ENCODE measurements at regions not wholly inside any gene's neighbourhood (a gene's known extent, or its start where the extent isn't known, plus 50 kb on each side); places are given as distances from the start of the nearest gene placed in this dataset.

DNA sequence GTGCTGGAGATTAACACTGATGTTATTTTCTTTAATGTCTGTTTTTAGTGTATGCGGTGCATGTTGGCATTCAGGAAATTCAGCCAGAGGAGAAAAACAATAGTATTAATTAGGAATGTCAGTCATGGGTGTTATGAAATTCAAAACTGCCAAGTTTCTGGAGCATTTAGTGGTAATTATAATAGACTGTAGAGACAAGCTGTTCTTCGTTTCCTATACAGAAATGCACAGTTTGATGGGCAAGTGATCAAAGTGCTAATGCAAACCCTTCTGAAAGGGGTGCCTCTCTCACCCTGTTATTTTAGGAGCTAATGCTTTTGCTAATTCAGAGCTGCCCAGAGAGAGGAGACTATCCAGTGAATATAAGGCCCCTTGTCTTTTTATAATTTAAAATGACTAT, 573.8 kb upstream of the EEF2KMT start:
- DNase-seq, result no peak

GRCh38 chr16:5670198-5670597, 572.6 kb upstream of the EEF2KMT start:
- no peak for DNase-seq

- no peak for DNase-seq
Observed at GRCh38 chr16:5668553-5668952, 571.0 kb upstream of the EEF2KMT start.

DNA sequence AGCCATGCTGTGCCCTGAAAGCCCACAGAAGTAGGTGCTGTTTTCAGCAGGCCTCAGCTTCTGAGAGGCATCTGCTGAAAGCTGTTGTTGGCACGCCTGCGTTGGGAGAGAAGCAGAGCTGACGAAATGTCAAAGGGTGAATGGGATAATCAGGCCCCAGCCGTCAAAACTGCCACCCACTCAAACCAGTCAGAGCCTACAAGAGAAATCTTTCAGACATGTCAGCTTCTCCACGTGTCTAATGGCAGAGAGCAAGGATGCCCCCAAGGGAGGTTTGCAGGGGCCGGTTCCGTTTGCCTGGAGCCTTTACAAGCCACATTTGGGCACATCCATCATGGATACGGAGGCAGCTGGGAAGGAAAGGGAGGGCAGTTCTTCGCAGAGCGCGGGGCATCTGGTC, 568.2 kb upstream of the EEF2KMT start:
- DNase-seq, result no peak

DNA sequence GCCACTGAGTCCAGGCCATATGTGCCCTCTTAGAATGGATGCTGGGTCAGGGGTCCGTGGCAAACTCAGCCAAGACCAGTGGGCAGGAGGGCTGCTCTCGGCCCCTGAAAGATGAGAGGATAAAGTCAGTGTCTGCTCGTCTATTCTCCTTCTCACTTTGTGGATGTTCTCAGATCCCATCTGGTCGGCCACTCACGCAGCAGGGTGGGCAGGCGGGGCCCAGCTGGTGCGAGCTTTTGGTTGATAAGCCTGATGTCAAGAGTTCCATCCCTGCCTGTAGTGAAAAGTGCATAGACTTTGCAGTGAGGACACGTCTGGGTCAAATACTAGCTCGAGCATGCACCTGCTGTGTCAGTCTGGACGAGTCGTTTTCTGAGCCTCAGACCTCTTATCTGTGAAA, 556.2 kb upstream of the EEF2KMT start:
- DNase-seq, result no peak

- DNase-seq, result no peak
Observed at GRCh38 chr16:5653041-5653440, 555.4 kb upstream of the EEF2KMT start.

DNA sequence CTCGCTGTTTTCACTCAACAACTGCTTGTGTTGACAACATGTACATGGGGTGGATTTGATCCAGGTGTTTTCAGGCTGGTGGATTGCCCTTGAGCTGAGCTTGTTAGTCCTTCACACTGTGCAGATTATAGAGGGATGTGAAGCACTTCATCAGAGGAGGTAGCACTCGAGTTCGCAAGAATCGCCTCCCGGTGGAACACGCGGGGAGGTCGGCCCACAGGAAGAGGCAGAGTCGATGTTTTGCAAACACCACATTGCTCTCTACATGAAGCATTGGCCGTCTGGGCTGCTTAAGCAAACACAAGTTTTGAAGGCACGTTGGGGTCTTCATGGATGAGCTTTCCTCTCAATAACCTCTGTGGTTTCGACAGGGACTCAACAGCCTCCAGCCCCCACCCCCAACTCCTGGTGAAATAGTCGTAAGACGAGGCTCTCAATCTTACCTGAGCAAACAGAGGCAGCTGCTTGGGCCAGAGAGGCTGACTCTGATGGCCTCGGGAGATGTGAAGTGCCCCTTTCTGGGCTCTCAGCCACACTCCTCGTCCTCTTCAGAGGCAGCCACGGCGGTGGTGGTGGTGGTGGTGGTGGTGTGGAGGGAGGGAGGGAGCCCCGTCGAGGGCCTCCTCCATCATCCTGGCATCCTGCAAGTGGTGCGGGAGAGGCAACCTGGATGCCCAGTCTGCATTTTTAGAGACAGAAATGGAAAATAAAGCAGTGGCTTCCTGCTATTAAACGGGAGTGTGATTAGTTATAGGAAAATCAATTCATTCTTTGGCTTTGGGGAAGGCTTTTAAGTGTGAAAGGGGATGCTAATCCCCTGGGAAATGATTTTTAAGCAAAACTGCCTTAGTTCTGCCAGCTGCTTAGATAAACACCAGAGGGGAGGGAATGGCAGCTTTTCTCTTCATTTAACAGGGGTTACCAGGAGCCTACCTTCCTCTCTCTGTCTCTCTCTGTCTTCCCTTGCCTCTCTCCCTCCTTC, 552.5 kb upstream of the EEF2KMT start:
- DNase-seq, result no peak

- DNase-seq, result no peak
Observed at GRCh38 chr16:5647051-5647450, 549.5 kb upstream of the EEF2KMT start.

DNA sequence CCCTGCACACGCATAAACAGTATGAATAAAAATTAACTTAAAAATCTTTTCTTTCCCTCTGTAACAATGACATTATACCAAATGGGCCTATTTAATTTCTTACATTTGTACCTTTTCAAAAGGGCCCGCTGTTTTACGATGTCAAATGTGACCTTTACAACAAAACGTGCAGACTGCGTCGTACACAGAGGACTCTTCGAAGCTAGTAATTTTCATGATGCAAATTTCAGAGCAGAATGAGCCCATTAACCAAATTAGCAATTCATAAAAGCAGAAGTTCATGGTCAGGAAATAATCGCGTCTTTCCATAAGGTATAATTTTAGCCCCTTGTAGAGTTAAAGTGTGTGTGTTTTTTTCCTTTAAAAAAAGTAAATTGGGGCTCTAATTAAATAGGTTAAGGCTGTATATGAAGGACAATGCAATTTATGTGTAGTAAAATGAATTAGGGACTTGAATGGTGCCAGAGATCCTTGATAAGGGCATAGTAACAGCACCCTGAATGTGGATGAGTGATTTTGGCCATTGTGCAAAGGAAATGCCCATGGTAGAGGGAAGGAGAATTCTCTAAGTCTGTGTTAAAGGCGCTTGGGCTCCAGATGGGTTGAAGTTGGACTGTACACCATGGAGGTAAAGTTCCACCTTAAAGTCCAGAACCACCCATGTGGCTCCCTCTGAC, 546.4 kb upstream of the EEF2KMT start:
- no peak for DNase-seq

DNA sequence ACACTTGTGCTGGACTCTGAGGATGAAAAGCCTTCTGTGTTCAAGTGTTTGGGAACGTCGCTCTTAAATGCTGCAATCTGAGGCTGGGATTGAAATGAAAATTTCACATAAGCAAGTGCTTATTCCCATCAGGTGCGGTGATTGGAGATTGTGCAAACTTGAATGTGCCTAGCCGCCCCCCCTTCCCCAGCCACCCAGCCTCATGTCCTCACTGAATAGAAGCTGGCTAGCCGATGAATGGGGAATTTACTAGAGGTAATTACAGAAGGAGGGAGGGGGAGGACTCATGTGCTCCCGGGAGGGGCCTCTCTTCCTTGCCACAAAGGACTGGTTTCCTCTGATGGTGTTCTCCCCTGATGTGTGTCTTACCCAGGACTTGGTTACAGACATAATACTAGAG, 544.8 kb upstream of the EEF2KMT start:
- no peak for DNase-seq

GRCh38 chr16:5642011-5642410, 544.4 kb upstream of the EEF2KMT start:
- no peak for DNase-seq

- no peak for DNase-seq
Observed at GRCh38 chr16:5640883-5641282, 543.3 kb upstream of the EEF2KMT start.

DNA sequence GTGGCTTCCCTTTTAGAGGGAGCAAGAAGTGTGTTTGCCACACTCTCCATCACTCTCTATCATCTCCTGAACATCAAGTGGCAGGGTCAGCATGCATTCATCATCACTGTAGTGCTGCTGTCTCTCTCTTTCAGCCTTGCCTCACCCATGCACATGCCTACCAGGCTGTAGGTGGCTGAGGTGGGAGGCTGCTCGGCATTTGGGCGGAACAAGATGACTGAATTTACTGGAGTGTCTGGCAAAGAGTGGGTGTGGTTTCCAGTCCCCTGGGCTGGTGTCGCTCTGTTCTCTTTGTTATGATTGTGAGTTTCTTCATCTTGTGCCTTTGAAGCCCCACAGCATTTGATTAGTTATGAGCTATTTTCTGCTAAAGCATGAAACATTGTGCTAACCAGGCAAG, 541.9 kb upstream of the EEF2KMT start:
- no peak for DNase-seq

DNA sequence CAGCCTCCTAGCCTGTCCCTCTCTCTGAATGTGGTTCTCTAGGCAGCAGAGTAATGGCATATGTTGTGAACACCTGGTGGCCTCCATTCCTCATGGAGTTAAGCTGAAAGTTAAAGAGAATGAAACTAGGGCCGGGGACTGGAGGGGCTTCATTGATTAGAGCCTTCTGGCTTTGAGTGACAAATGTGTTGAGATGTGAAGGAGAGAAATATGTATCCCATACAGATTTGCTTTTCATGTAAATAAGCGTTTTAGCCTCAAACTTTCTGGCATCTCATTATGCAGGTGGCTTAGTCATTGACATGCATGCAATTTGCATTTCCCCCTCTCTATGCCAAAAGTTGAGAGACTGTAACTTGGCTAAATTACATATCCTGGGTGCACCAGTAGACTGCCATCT, 537.7 kb upstream of the EEF2KMT start:
- no peak for DNase-seq

GRCh38 chr16:5634666-5635180, 537.1 kb upstream of the EEF2KMT start:
- no peak for DNase-seq

DNA sequence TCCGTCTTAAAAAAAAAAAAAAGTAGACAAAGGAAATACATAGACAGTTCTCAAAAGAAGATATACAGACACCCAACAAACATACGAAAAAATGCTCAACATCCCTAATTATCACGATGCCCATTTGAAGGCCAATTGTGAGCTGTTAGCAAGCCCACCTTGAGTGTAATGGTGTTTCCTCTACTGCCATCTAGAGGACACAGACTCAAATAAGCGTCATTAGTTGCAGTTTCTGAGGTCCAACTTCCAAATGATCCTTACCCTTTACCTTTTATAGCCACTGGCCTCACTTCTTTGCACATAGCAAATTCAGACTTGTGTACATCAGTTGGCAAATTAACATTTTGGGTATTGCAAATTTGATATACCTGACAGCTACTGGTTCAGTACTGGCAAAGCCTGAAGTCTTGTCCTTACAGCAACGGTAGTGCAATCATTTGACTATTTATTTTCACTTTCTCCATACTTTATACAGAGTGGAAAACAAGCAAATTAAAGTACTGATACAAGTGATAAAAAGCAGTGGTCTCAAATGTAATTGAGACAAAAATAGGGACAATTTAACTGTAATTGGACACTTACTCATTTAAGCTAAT, 536.3 kb upstream of the EEF2KMT start:
- no peak for DNase-seq

- DNase-seq, result no peak
Observed at GRCh38 chr16:5622234-5622884, 524.8 kb upstream of the EEF2KMT start.

DNA sequence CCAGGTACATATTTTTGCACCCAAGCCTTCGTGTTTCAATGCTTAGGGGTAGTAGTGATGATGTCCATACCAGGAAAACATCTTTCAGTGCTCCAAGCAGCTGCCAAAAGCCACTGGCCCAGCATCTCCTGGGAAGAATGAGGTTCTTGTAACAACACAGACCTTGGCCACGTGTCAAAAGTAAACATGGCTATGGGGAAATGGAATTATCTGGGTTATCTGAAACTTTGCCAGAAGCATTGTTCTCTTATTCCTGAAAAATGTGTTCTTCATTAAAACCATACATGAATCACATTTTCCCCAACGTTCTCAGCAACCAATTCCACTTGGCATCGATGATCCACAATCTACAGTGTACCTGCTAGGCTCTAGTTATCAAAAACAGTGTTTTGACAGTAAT, 524.2 kb upstream of the EEF2KMT start:
- no peak for DNase-seq

DNA sequence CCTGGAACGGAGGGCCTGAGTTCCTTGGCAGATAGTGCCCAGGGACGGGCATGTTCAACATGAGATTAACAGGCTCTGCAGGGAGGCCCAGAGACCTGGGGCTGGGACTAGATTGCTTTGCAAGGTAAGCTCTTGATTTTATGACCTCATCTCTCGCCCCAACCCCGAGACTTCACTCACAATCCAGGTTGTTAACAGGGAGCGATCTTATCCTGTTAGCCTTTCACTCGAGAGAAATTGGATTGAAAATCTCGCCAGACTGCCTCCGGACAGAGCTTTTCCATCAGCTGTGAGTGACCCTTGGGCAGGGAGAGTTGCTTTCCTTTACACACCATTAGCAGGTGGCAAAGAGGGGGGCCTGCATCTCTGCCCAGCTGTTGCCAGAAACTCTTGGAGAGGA, 521.7 kb upstream of the EEF2KMT start:
- no peak for DNase-seq

GRCh38 chr16:5616841-5617240, 519.2 kb upstream of the EEF2KMT start:
- no peak for DNase-seq

- no peak for DNase-seq
Observed at GRCh38 chr16:5615868-5616642, 518.5 kb upstream of the EEF2KMT start.

DNA sequence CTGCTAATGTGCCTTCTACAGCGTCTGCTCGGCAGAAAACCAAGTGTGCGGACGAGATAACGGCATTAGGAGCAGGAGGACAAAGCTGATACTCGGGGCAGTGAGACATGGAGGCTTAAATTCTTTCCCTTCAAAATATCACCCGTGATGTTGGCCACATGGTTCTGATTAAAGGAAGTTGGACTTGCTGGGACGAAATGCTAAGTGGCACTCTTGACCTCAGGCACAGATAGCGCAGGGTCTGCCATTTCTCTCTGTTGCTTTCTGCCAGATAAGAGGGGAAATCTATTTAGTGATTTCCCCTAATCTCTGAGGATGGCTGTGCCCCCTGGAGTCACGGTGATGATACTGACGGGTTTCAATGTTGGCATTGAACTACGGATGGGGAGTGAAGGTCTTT, 509.6 kb upstream of the EEF2KMT start:
- no peak for DNase-seq
